HepG2 (cell line): ENCODE measurements at regions not wholly inside any gene's neighbourhood (a gene's known extent, or its start where the extent isn't known, plus 50 kb on each side); places are given as distances from the start of the nearest gene placed in this dataset.

Experiments used
- ATAC-seq: fragments of 200-7000 bp; cut with Tn5 transposase; 3 replicates; pipeline ENCODE4 v1.9.1; 2020; ENCODE audit warnings: mild to moderate bottlenecking, moderate library complexity
- BruUV-seq: library from RNA; stranded (reverse); fragments of 400-500 nt; replicated peaks from 2 replicates; lab custom pipeline; 2021; lab: Mats Ljungman, UMichigan
- CTCF ChIA-PET: fragments of 300-600 bp; formaldehyde crosslinking; extraction: SDS; loops from one replicate; lab custom pipeline; 2021; ENCODE audit warnings: low total read pairs, inconsistent platforms, low intra/inter-chr PET ratio; lab: Yijun Ruan, JAX
- POLR2A ChIA-PET: fragments of 350-600 bp; sonication (Branson Sonifier 250); formaldehyde crosslinking; loops from one replicate; lab custom pipeline; 2020; ENCODE audit warnings: antibody characterized with exemption, inconsistent platforms; lab: Yijun Ruan, JAX
- DNase-seq: peaks from one replicate; pipeline ENCODE4 v3.0.0-alpha.2; 2015; ENCODE audit warnings: low spot score
- FAIRE-seq: peaks from 3 replicates; lab custom pipeline; 2011; peaks lifted over from hg19 to GRCh38; lab: Jason Lieb, UNC
- H2AFZ ChIP-seq: one replicate; pipeline ENCODE4 v1.6.1; 2011; ENCODE audit warnings: low read length, inconsistent platforms
- H3K27ac ChIP-seq: fragments of 300-600 bp; 3 replicates; pipeline ENCODE4 v1.8.0; 2011; ENCODE audit warnings: mixed run types, mild to moderate bottlenecking, mixed read lengths, low read length, inconsistent platforms; ENCODE audit not compliant: insufficient read depth; ENCODE audit errors: extremely low read length
- H3K27me3 ChIP-seq, 2 experiments: fragments of 200-600 bp in 1 of 2; 2 replicates in 1 of 2; 3 replicates in 1 of 2; pipeline versions ENCODE4 v1.6.0 to v1.8.0; 2011; ENCODE audit warnings: low read length in 2 of 2, mild to moderate bottlenecking in 2 of 2, moderate library complexity in 2 of 2, inconsistent platforms in 1 of 2; ENCODE audit not compliant: insufficient read depth in 2 of 2, control insufficient read depth in 1 of 2
- H3K36me3 ChIP-seq, 2 experiments: fragments of 200-600 bp in 1 of 2; replicated peaks in 1 of 2; 2 replicates in 1 of 2; 3 replicates in 1 of 2; pipeline versions ENCODE4 v1.5.1 to v1.8.0; 2011; ENCODE audit warnings: low read length in 2 of 2, inconsistent platforms in 1 of 2; ENCODE audit not compliant: insufficient read depth in 2 of 2, control insufficient read depth in 1 of 2
- H3K4me1 ChIP-seq: 2 replicates; pipeline ENCODE4 v1.5.1; 2012; ENCODE audit warnings: low read length, inconsistent platforms; ENCODE audit not compliant: insufficient read depth
- H3K4me2 ChIP-seq: 2 replicates; pipeline ENCODE4 v1.6.0; 2011; ENCODE audit warnings: low read depth, low read length, inconsistent platforms
- H3K4me3 ChIP-seq, 3 experiments: fragments of 200-600 bp in 1 of 3; sonication (generic), shearing (Covaris generic) in 1 of 3; replicated peaks in 1 of 3; 2 replicates each; pipeline ENCODE4 v1.5.1; 2011 to 2016; ENCODE audit warnings: low read length in 3 of 3, inconsistent platforms in 2 of 3, low read depth in 2 of 3, mild to moderate bottlenecking in 2 of 3, control low read depth in 1 of 3, mixed read lengths in 1 of 3; ENCODE audit not compliant: insufficient read depth in 1 of 3
- H3K79me2 ChIP-seq: one replicate; pipeline ENCODE4 v1.6.1; 2011; ENCODE audit warnings: low read length, inconsistent platforms; ENCODE audit not compliant: insufficient read depth
- H3K9ac ChIP-seq: 2 replicates; pipeline ENCODE4 v1.6.0; 2011; ENCODE audit warnings: mild to moderate bottlenecking, low read depth, low read length, inconsistent platforms; ENCODE audit not compliant: insufficient read depth
- H3K9me3 ChIP-seq: 2 replicates; pipeline ENCODE4 v1.5.1; 2012; ENCODE audit warnings: mild to moderate bottlenecking, low read length
- H4K20me1 ChIP-seq: 2 replicates; pipeline ENCODE4 v1.6.0; 2011; ENCODE audit warnings: inconsistent platforms, mild to moderate bottlenecking, low read length, moderate library complexity; ENCODE audit not compliant: insufficient read depth
- BORCS8-MEF2B ChIP-seq: sonication (generic); formaldehyde crosslinking; IDR thresholded peaks from 2 replicates; pipeline ENCODE4 v1.8.0; 2022; ENCODE audit warnings: mild to moderate bottlenecking, missing genetic modification reagents
- EZH2 ChIP-seq: conservative IDR thresholded peaks from 2 replicates; pipeline ENCODE4 v1.6.1; 2012; ENCODE audit warnings: mild to moderate bottlenecking, low read depth, low read length, moderate library complexity
- FOSL1 ChIP-seq: sonication (generic); formaldehyde crosslinking; IDR thresholded peaks from 2 replicates; pipeline ENCODE4 v1.9.0; 2021; ENCODE audit warnings: missing genetic modification reagents, borderline replicate concordance
- GTF2F1 ChIP-seq: fragments of 150-350 bp; IDR thresholded peaks from 2 replicates; pipeline ENCODE4 v1.6.1; 2014; ENCODE audit warnings: low read length
- HMG20A ChIP-seq: IDR thresholded peaks from 2 replicates; pipeline ENCODE4 v1.6.1; 2016; ENCODE audit warnings: borderline replicate concordance
- IKZF5 ChIP-seq: IDR thresholded peaks from 2 replicates; pipeline ENCODE4 v1.6.1; 2018; ENCODE audit warnings: missing genetic modification reagents, mild to moderate bottlenecking, missing compliant biosample characterization
- JUNB ChIP-seq: sonication (generic); formaldehyde crosslinking; IDR thresholded peaks from 2 replicates; pipeline ENCODE4 v1.8.0; 2022; ENCODE audit warnings: missing genetic modification reagents, mild to moderate bottlenecking, borderline replicate concordance
- MLLT10 ChIP-seq: sonication (generic); formaldehyde crosslinking; IDR thresholded peaks from 2 replicates; pipeline ENCODE4 v1.4.0; 2020; ENCODE audit warnings: missing genetic modification reagents
- PHB2 ChIP-seq: fragments of 450-650 bp; IDR thresholded peaks from 2 replicates; pipeline ENCODE4 v1.6.1; 2018; ENCODE audit not compliant: partially characterized antibody
- POLR2A ChIP-seq, 2 experiments: IDR thresholded peaks; 2 replicates each; pipeline ENCODE4 v1.6.1; 2011; ENCODE audit warnings: low read depth in 2 of 2, low read length in 2 of 2, mild to moderate bottlenecking in 1 of 2, moderate library complexity in 1 of 2; ENCODE audit not compliant: insufficient read depth in 1 of 2
- PRPF4 ChIP-seq: fragments of 200-400 bp; formaldehyde crosslinking; IDR thresholded peaks from 2 replicates; pipeline ENCODE4 v1.6.1; 2016; ENCODE audit warnings: low read length, low read depth; ENCODE audit not compliant: poor library complexity, severe bottlenecking
- XRCC5 ChIP-seq: fragments of 200-400 bp; formaldehyde crosslinking; optimal IDR thresholded peaks from 2 replicates; pipeline ENCODE3; 2017; ENCODE audit warnings: mild to moderate bottlenecking, low read length
- ZGPAT ChIP-seq: IDR thresholded peaks from 2 replicates; pipeline ENCODE4 v1.6.1; 2016; ENCODE audit warnings: mild to moderate bottlenecking
- ZNF18 ChIP-seq: sonication (generic); formaldehyde crosslinking; IDR thresholded peaks from 2 replicates; pipeline ENCODE4 v1.8.0; 2022; ENCODE audit warnings: mild to moderate bottlenecking, missing genetic modification reagents; ENCODE audit not compliant: insufficient replicate concordance
- ZNF3 ChIP-seq: IDR thresholded peaks from 2 replicates; pipeline ENCODE4 v1.7.0; 2017; ENCODE audit warnings: inconsistent platforms
- ZNF451 ChIP-seq: sonication (generic); formaldehyde crosslinking; IDR thresholded peaks from 2 replicates; pipeline ENCODE4 v1.5.0; 2020; ENCODE audit warnings: mild to moderate bottlenecking, missing genetic modification reagents
- ZNF530 ChIP-seq: sonication (generic); formaldehyde crosslinking; IDR thresholded peaks from 2 replicates; pipeline ENCODE4 v1.5.0; 2020; ENCODE audit warnings: low read depth, mild to moderate bottlenecking, missing genetic modification reagents
- ZNF616 ChIP-seq: sonication (generic); formaldehyde crosslinking; IDR thresholded peaks from 2 replicates; pipeline ENCODE4 v1.5.0; 2020; ENCODE audit warnings: low read depth, mild to moderate bottlenecking, missing genetic modification reagents
- WGBS: methylation state at CpG from one replicate; pipeline ENCODE4 v1.1.6; 2017; ENCODE audit warnings: low lambda C conversion rate; 5-methylcytosine and 5-hydroxymethylcytosine counted together
- in situ Hi-C: cut with HindIII; loops from 2 replicates; pipeline ENCODE4 v1.10.0; 2017; ENCODE audit warnings: low pct_unique_long_range_greater_than_20kb; ENCODE audit not compliant: extremely low pct_ligation_motif_present
- intact Hi-C: fragments of 100-400 bp; cut with micrococcal nuclease; formaldehyde crosslinking; loops from one replicate; pipeline ENCODE4 v1.10.0; 2022; ENCODE audit not compliant: unreplicated experiment
- TF ChIP-seq, protein P1 (sequence below): sonication (generic); formaldehyde crosslinking; IDR thresholded peaks from 2 replicates; pipeline ENCODE4 v1.4.0; 2020; ENCODE audit warnings: missing genetic modification reagents

DNA sequence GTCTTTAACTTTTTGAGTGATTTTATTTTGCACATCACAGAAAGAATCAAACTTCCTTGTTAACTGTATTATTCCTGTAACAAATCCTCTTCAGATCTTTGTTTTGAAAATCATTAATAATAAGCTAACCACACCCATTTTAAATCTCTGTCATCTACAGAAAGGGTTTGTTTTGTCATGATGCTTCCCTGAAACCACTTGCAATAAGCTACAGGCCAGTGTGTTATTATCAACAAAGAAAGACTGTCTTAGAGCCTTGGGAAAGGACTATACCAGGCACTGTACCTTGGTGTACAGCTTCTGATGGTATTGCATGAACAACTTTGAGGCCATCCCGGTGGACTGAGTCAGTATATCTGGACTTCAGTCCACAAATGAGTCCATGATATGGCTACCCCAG lies 145.3 kb upstream of the FAM3C start:
- CTCF ChIA-PET = no interaction called here
- in situ Hi-C loops = no loop called here

More for the DNA sequence above, 145.3 kb upstream of the FAM3C start:
- Histone ChIP-seq H2AFZ (no peak overlapping the region), H3K27ac (no peak overlapping the region), H3K27me3 (0 out of 5 replicates have a peak, but pooled peaks cover 0 to 1% of the 10 kb centered on the region in 2 experiments), H3K36me3 (no peaks in the 10 kb centered on the region), H3K4me3 (no peak overlapping the region), H4K20me1 (no peaks in the 10 kb centered on the region), H3K9me3 (peaks cover 6% of the 10 kb centered on the region), H3K9ac (no peak overlapping the region), H3K4me1 (no peaks in the 10 kb centered on the region), H3K4me2 (no peak overlapping the region), H3K79me2 (no peaks in the 10 kb centered on the region)
- intact Hi-C loops = loop anchor here (10.0 kb wide), 1 partner anchor 453 kb away; no protein-coding TSS in a partner anchor
- no TSS peak for BruUV-seq
- TF ChIP-seq EZH2 (no peak), PRPF4 (no peak), ZNF18 (CRISPR knock-in tag) (no peak), XRCC5 (no peak), HMG20A (no peak), ZNF616 (CRISPR knock-in tag) (no peak), ZNF530 (CRISPR knock-in tag) (no peak), JUNB (CRISPR knock-in tag) (no peak), PHB2 (no peak), IKZF5 (no peak), POLR2A (IDR thresholded peaks at IDR 0.05; ENCODE audit: insufficient read depth in 1 of 2, low read depth in 2 of 2, low read length in 2 of 2) (no peak), BORCS8-MEF2B (CRISPR knock-in tag) (no peak), ZGPAT (no peak), ZNF451 (CRISPR knock-in tag) (no peak), ZNF3 (CRISPR knock-in tag) (no peak), FOSL1 (CRISPR knock-in tag) (no peak), GTF2F1 (no peak), MLLT10 (CRISPR knock-in tag) (no peak)
- TF ChIP-seq, protein P1, sequence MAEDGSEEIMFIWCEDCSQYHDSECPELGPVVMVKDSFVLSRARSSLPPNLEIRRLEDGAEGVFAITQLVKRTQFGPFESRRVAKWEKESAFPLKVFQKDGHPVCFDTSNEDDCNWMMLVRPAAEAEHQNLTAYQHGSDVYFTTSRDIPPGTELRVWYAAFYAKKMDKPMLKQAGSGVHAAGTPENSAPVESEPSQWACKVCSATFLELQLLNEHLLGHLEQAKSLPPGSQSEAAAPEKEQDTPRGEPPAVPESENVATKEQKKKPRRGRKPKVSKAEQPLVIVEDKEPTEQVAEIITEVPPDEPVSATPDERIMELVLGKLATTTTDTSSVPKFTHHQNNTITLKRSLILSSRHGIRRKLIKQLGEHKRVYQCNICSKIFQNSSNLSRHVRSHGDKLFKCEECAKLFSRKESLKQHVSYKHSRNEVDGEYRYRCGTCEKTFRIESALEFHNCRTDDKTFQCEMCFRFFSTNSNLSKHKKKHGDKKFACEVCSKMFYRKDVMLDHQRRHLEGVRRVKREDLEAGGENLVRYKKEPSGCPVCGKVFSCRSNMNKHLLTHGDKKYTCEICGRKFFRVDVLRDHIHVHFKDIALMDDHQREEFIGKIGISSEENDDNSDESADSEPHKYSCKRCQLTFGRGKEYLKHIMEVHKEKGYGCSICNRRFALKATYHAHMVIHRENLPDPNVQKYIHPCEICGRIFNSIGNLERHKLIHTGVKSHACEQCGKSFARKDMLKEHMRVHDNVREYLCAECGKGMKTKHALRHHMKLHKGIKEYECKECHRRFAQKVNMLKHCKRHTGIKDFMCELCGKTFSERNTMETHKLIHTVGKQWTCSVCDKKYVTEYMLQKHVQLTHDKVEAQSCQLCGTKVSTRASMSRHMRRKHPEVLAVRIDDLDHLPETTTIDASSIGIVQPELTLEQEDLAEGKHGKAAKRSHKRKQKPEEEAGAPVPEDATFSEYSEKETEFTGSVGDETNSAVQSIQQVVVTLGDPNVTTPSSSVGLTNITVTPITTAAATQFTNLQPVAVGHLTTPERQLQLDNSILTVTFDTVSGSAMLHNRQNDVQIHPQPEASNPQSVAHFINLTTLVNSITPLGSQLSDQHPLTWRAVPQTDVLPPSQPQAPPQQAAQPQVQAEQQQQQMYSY (CRISPR knock-in tag) = no peak
- FAIRE-seq (no peak), ATAC-seq (no peak), DNase-seq (no peak)
- 0% methylated on average over 1 of the region's 1 CpG for WGBS
- POLR2A ChIA-PET = no interaction called here
